Mucosa of descending colon (tissue), 3 donors: ENCODE measurements at regions not wholly inside any gene's neighbourhood (a gene's known extent, or its start where the extent isn't known, plus 50 kb on each side); places are given as distances from the start of the nearest gene placed in this dataset.

ENCODE experiments used
- ATAC-seq: fragments of 200-7000 bp; cut with Tn5 transposase; one replicate; pipeline ENCODE4 v1.9.1; 2020; ENCODE audit warnings: mild to moderate bottlenecking, moderate library complexity
- DNase-seq, 3 donors: peaks; one replicate each; pipeline ENCODE4 v3.0.0-alpha.2; 2020
- H3K36me3 ChIP-seq: fragments of 200-600 bp; one replicate; pipeline ENCODE4 v1.8.0; 2021; ENCODE audit warnings: low read depth, mild to moderate bottlenecking
- H3K4me1 ChIP-seq: fragments of 200-600 bp; one replicate; pipeline ENCODE4 v1.8.0; 2021; ENCODE audit warnings: low read depth, mild to moderate bottlenecking
- H3K4me3 ChIP-seq: fragments of 200-600 bp; one replicate; pipeline ENCODE4 v1.8.0; 2021; ENCODE audit warnings: mild to moderate bottlenecking
- H3K9me3 ChIP-seq: fragments of 200-600 bp; one replicate; pipeline ENCODE4 v1.8.0; 2021; ENCODE audit warnings: mild to moderate bottlenecking
- intact Hi-C, 2 donors: fragments of 100-400 bp; cut with DNase I in 1 of 2; cut with micrococcal nuclease in 1 of 2; formaldehyde crosslinking; loops; one replicate each; pipeline versions ENCODE4 v1.11.0 to v1.11.1; 2022; cut with DNase I, micrococcal nuclease
- TF ChIP-seq, protein P1 (sequence below): fragments of 200-600 bp; IDR thresholded peaks from one replicate; pipeline ENCODE4 v1.8.0; 2022; ENCODE audit warnings: antibody characterized with exemption, mild to moderate bottlenecking
- donor health status: DM: no; HTN: no; CAD: no; lungs with moderate emphysema.
- donor health status: DM: no; HTN: no; CAD: no.
- donor health status: DM: no; HTN: yes; CAD: no.

DNA sequence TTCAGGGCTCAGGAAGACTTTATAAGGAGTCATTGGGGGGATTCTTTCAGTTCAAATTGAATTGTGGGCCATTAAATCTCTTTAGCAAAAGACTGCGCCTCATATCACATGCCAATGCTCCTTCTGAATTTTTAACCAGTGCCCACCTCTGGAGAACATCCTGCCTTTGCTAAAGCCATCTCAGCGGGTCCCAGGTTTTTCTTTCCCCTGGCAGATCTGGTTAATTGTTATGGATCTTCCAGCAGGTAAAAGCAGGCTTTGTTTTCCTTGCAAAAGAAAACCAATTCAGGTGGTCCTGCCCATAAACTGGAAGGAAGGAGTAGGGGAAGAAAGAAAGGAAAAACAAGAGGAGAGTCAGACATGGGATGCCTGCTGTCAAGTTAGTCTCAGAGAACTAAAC lies 298.2 kb downstream of the LRFN2 start:
- DNase-seq (no peak), ATAC-seq (no peak)
- intact Hi-C loops = no loop called here
- no peaks in the 10 kb centered on the region for H3K9me3 ChIP-seq
- H3K4me1 ChIP-seq = no peaks in the 10 kb centered on the region
- TF ChIP-seq, protein P1, sequence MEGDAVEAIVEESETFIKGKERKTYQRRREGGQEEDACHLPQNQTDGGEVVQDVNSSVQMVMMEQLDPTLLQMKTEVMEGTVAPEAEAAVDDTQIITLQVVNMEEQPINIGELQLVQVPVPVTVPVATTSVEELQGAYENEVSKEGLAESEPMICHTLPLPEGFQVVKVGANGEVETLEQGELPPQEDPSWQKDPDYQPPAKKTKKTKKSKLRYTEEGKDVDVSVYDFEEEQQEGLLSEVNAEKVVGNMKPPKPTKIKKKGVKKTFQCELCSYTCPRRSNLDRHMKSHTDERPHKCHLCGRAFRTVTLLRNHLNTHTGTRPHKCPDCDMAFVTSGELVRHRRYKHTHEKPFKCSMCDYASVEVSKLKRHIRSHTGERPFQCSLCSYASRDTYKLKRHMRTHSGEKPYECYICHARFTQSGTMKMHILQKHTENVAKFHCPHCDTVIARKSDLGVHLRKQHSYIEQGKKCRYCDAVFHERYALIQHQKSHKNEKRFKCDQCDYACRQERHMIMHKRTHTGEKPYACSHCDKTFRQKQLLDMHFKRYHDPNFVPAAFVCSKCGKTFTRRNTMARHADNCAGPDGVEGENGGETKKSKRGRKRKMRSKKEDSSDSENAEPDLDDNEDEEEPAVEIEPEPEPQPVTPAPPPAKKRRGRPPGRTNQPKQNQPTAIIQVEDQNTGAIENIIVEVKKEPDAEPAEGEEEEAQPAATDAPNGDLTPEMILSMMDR = no peak
- no peaks in the 10 kb centered on the region for H3K36me3 ChIP-seq
- no peak overlapping the region for H3K4me3 ChIP-seq

GRCh38 chr6:40287296-40287850 lies 299.8 kb downstream of the LRFN2 start:
- no peak for DNase-seq
- intact Hi-C loops = no loop called here
- TF ChIP-seq, protein P1 = no peak
- H3K4me1 ChIP-seq = no peaks in the 10 kb centered on the region
- no peak for ATAC-seq
- H3K4me3 ChIP-seq = no peak overlapping the region
- no peaks in the 10 kb centered on the region for H3K36me3 ChIP-seq
- H3K9me3 ChIP-seq = no peaks in the 10 kb centered on the region

- no peak overlapping the region for H3K4me3 ChIP-seq
- intact Hi-C loops = no loop called here
- no peaks in the 10 kb centered on the region for H3K4me1 ChIP-seq
- no peaks in the 10 kb centered on the region for H3K9me3 ChIP-seq
- ATAC-seq (no peak), DNase-seq (no peak)
- TF ChIP-seq, protein P1 = no peak
- H3K36me3 ChIP-seq = no peaks in the 10 kb centered on the region
These were observed 300.4 kb downstream of the LRFN2 start for GRCh38 chr6:40286721-40287120.

GRCh38 chr6:40285996-40286395 lies 301.2 kb downstream of the LRFN2 start:
- intact Hi-C loops = no loop called here
- Histone ChIP-seq H3K4me3 (no peak overlapping the region), H3K9me3 (no peaks in the 10 kb centered on the region), H3K4me1 (no peaks in the 10 kb centered on the region), H3K36me3 (no peaks in the 10 kb centered on the region)
- no peak for DNase-seq
- TF ChIP-seq, protein P1 = no peak
- no peak for ATAC-seq

DNA sequence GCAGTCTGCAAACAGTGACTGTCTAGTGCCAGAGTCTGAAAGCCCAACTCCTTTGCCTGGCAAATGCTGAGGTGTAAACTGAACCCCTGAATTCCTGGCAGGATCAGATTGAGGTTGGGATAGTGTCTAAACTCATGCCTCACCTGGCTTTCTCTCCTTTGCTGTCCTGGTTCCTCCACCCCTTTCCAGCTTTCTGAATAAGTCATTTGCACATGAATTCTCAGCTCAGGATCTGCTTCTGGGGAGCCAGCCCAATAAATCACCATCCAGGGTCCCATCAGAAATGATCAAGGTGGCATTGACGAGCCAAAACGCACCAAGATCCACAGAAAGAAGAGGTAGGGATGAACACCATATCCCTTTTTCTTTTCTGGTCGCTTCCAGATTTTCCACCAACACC lies 301.6 kb downstream of the LRFN2 start:
- H3K9me3 ChIP-seq = no peaks in the 10 kb centered on the region
- TF ChIP-seq, protein P1 = no peak
- ATAC-seq (no peak), DNase-seq (no peak)
- no peak overlapping the region for H3K4me3 ChIP-seq
- intact Hi-C loops = no loop called here
- no peaks in the 10 kb centered on the region for H3K4me1 ChIP-seq
- H3K36me3 ChIP-seq = no peaks in the 10 kb centered on the region

GRCh38 chr6:40282986-40283385 lies 304.2 kb downstream of the LRFN2 start:
- intact Hi-C loops = no loop called here
- TF ChIP-seq, protein P1 = no peak
- no peaks in the 10 kb centered on the region for H3K36me3 ChIP-seq
- H3K4me1 ChIP-seq = no peaks in the 10 kb centered on the region
- no peak overlapping the region for H3K4me3 ChIP-seq
- DNase-seq (no peak), ATAC-seq (no peak)
- H3K9me3 ChIP-seq = no peaks in the 10 kb centered on the region
